ENCODE measurements at regions not wholly inside any gene's neighbourhood (a gene's known extent, or its start where the extent isn't known, plus 50 kb on each side); places are given as distances from the start of the nearest gene placed in this dataset.

DNA sequence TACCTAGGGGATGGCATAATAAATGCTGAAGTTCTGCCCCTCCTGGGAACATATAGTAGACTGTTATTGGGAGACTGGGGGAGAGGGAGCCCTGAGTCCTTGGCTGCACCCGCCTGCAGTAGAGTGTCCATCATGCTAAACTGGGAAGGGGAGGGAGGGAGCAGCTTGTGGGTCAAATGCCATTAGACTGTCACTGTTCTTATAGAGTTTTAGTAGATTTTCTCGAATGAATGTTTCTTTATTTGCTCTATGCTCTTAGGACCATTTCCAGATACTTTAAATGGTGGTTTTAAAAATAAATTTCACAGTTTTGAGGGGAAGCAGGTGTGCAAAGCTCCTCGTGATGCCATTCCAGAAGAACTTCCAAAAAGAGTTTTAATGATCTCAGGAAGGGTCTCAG is 111.6 kb upstream of the USP9X start:
- H3F3A ChIP-seq (replicated peaks; ENCODE audit: insufficient read depth), result no peaks in the 10 kb centered on the region
- no peak overlapping the region for H2AFZ ChIP-seq (ENCODE audit: low read depth)
- no peaks in the 10 kb centered on the region for H3K9me3 ChIP-seq
- TF ChIP-seq, protein P1, sequence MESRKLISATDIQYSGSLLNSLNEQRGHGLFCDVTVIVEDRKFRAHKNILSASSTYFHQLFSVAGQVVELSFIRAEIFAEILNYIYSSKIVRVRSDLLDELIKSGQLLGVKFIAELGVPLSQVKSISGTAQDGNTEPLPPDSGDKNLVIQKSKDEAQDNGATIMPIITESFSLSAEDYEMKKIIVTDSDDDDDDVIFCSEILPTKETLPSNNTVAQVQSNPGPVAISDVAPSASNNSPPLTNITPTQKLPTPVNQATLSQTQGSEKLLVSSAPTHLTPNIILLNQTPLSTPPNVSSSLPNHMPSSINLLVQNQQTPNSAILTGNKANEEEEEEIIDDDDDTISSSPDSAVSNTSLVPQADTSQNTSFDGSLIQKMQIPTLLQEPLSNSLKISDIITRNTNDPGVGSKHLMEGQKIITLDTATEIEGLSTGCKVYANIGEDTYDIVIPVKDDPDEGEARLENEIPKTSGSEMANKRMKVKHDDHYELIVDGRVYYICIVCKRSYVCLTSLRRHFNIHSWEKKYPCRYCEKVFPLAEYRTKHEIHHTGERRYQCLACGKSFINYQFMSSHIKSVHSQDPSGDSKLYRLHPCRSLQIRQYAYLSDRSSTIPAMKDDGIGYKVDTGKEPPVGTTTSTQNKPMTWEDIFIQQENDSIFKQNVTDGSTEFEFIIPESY (IDR thresholded peaks at IDR 0.05; ENCODE audit: borderline replicate concordance, low read depth), result no peak
- TF ChIP-seq, protein P2, sequence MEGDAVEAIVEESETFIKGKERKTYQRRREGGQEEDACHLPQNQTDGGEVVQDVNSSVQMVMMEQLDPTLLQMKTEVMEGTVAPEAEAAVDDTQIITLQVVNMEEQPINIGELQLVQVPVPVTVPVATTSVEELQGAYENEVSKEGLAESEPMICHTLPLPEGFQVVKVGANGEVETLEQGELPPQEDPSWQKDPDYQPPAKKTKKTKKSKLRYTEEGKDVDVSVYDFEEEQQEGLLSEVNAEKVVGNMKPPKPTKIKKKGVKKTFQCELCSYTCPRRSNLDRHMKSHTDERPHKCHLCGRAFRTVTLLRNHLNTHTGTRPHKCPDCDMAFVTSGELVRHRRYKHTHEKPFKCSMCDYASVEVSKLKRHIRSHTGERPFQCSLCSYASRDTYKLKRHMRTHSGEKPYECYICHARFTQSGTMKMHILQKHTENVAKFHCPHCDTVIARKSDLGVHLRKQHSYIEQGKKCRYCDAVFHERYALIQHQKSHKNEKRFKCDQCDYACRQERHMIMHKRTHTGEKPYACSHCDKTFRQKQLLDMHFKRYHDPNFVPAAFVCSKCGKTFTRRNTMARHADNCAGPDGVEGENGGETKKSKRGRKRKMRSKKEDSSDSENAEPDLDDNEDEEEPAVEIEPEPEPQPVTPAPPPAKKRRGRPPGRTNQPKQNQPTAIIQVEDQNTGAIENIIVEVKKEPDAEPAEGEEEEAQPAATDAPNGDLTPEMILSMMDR (IDR thresholded peaks at IDR 0.05), result no peak
- TF ChIP-seq, protein P3, sequence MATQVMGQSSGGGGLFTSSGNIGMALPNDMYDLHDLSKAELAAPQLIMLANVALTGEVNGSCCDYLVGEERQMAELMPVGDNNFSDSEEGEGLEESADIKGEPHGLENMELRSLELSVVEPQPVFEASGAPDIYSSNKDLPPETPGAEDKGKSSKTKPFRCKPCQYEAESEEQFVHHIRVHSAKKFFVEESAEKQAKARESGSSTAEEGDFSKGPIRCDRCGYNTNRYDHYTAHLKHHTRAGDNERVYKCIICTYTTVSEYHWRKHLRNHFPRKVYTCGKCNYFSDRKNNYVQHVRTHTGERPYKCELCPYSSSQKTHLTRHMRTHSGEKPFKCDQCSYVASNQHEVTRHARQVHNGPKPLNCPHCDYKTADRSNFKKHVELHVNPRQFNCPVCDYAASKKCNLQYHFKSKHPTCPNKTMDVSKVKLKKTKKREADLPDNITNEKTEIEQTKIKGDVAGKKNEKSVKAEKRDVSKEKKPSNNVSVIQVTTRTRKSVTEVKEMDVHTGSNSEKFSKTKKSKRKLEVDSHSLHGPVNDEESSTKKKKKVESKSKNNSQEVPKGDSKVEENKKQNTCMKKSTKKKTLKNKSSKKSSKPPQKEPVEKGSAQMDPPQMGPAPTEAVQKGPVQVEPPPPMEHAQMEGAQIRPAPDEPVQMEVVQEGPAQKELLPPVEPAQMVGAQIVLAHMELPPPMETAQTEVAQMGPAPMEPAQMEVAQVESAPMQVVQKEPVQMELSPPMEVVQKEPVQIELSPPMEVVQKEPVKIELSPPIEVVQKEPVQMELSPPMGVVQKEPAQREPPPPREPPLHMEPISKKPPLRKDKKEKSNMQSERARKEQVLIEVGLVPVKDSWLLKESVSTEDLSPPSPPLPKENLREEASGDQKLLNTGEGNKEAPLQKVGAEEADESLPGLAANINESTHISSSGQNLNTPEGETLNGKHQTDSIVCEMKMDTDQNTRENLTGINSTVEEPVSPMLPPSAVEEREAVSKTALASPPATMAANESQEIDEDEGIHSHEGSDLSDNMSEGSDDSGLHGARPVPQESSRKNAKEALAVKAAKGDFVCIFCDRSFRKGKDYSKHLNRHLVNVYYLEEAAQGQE (IDR thresholded peaks at IDR 0.05; ENCODE audit: low read depth, low read length), result no peak
- H3K36me3 ChIP-seq (replicated peaks in 1 of 2; ENCODE audit: control insufficient read depth in 1 of 2, insufficient read depth in 2 of 2, low read length in 1 of 2), result no peaks in the 10 kb centered on the region
- no peaks in the 10 kb centered on the region for H3K9me2 ChIP-seq
- H3K9ac ChIP-seq, result no peak overlapping the region
- H3K4me1 ChIP-seq (ENCODE audit: control insufficient read depth in 1 of 2, insufficient read depth in 2 of 2, low read depth in 1 of 2, low read length in 1 of 2), result no peaks in the 10 kb centered on the region
- no peaks in the 10 kb centered on the region for H4K20me1 ChIP-seq (ENCODE audit: insufficient read depth)
- 19% methylated on average over 3 of the region's 3 CpGs for WGBS (ENCODE audit: low lambda C conversion rate)
- no peaks in the 10 kb centered on the region for H3K79me2 ChIP-seq (ENCODE audit: insufficient read depth)
- H3K4me2 ChIP-seq, result no peak overlapping the region
- POLR2A ChIA-PET, result no interaction called here
- no peak overlapping the region for H3K27ac ChIP-seq (ENCODE audit: low read depth in 2 of 2, low read length in 1 of 2)
- H3K27me3 ChIP-seq (ENCODE audit: insufficient read depth), result no peaks in the 10 kb centered on the region
- DNase-seq, result no peak
- no peak overlapping the region for H3K4me3 ChIP-seq (ENCODE audit: low read depth in 2 of 2, low read length in 1 of 2)
- CTCF ChIA-PET, result no interaction called here

DNA sequence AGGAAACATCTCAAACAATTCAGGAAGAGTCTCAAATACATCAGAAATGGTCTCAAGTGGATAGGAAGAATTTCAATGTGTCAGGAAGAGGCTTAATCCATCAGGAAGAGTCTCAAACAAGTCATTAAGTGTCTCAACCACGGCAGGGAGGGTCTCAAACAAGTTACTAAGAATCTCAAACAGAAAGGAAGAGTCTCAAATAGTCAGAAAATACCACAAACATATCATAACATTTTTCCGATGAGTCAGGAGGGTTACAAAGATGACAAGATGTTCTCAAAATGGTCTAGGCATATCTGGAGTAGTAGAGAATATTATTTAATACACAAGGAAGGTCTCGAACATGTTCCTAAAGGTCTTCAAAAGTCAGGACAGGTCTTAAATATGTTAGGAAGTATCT is 109.3 kb upstream of the USP9X start:
- POLR2A ChIA-PET, result no interaction called here
- Histone ChIP-seq H3K79me2 (ENCODE audit: insufficient read depth) (no peaks in the 10 kb centered on the region), H3K36me3 (replicated peaks in 1 of 2; ENCODE audit: control insufficient read depth in 1 of 2, insufficient read depth in 2 of 2, low read length in 1 of 2) (no peaks in the 10 kb centered on the region), H3K9me3 (no peaks in the 10 kb centered on the region), H3K4me1 (ENCODE audit: control insufficient read depth in 1 of 2, insufficient read depth in 2 of 2, low read depth in 1 of 2, low read length in 1 of 2) (no peaks in the 10 kb centered on the region), H2AFZ (ENCODE audit: low read depth) (no peak overlapping the region), H3K4me2 (no peak overlapping the region), H3K27me3 (ENCODE audit: insufficient read depth) (no peaks in the 10 kb centered on the region), H3K9me2 (no peaks in the 10 kb centered on the region), H3F3A (replicated peaks; ENCODE audit: insufficient read depth) (no peaks in the 10 kb centered on the region), H3K4me3 (ENCODE audit: low read depth in 2 of 2, low read length in 1 of 2) (no peak overlapping the region), H3K9ac (no peak overlapping the region), H4K20me1 (ENCODE audit: insufficient read depth) (no peaks in the 10 kb centered on the region), H3K27ac (ENCODE audit: low read depth in 2 of 2, low read length in 1 of 2) (no peak overlapping the region)
- TF ChIP-seq EZH2phosphoT487 (IDR thresholded peaks at IDR 0.05; ENCODE audit: borderline replicate concordance, low read depth) (no peak), FOXM1 (IDR thresholded peaks at IDR 0.05; ENCODE audit: low read depth) (no peak), RCOR1 (IDR thresholded peaks at IDR 0.05; ENCODE audit: low read length) (no peak), MXI1 (IDR thresholded peaks at IDR 0.05; ENCODE audit: low read depth, low read length) (no peak), POLR2AphosphoS5 (IDR thresholded peaks at IDR 0.05; ENCODE audit: low read depth, low read length) (no peak), ELF1 (IDR thresholded peaks at IDR 0.05) (no peak), YY1 (IDR thresholded peaks at IDR 0.05; ENCODE audit: low read depth) (no peak)
- TF ChIP-seq, protein P4, sequence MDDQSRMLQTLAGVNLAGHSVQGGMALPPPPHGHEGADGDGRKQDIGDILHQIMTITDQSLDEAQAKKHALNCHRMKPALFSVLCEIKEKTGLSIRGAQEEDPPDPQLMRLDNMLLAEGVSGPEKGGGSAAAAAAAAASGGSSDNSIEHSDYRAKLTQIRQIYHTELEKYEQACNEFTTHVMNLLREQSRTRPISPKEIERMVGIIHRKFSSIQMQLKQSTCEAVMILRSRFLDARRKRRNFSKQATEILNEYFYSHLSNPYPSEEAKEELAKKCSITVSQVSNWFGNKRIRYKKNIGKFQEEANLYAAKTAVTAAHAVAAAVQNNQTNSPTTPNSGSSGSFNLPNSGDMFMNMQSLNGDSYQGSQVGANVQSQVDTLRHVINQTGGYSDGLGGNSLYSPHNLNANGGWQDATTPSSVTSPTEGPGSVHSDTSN (IDR thresholded peaks at IDR 0.05), result no peak
- no peak for DNase-seq
- 1% methylated on average over 3 of the region's 3 CpGs for WGBS (ENCODE audit: low lambda C conversion rate)
- CTCF ChIA-PET, result no interaction called here
